ENCODE measurements at regions not wholly inside any gene's neighbourhood (a gene's known extent, or its start where the extent isn't known, plus 50 kb on each side); places are given as distances from the start of the nearest gene placed in this dataset.
"Not testable (repeated sequence)": the region's sequence is repeated elsewhere in the genome, so short reads cannot be mapped to it uniquely, and the experiment has no call there.

DNA sequence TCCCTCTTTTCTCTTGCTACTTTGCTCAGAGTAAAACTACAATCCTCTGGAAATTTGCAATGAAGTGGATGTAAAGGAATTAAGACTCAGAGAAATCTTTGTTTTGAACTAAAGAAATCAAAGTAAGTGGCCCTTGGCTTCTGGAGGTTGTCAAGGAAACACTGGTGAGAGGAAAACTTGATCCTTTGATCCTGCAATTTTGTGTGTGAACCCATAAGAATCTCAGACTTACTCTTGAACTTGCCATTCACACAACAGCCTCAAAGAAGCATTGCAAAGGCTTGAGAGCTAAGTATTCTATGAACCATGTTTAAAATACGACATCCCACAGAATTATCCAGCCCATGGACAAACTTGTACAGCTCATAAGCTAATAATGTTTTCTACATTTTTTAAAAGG is 827.5 kb downstream of the TAF11L14 start:
- no peak for DNase-seq (ENCODE audit: low read depth)

DNA sequence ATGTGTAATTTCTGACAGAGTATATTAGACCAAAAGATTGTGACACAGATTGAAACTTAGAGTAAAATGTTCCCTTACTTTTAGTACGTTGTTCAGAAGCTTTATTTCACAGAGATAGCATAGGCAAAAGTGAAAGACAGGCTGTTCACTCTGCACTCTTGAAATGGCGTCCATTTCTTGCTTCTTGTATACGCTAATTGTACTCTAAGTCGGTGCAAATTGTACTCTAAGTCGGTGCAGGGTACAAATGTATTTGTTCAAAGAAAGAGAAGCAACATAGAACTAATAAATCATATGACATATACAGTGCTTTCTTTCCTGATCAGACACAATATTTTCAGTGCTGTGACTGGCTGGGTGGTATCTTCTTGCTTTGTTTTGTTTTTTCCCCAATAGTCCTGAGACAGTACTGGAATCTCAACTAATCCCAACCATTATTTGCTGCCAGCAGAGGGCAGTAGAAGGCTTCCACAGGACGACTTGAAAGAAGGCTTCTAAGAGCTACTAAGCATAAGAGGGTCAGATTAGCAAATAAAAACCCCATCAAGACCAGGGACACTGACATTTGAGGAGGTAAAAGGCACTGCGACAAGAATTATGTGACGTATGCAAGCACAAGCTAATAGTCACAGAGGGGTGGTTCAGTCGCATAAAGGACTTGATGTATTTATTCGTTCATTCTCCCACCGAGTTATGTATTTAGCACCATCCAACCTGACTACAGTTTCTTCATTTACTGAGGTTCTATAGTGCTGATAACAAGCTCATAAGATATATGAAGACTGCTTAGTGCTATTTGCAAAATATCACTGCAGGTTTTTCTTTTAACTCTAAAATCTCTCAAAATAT is 831.8 kb downstream of the TAF11L14 start:
- no peak for DNase-seq (ENCODE audit: low read depth)

DNA sequence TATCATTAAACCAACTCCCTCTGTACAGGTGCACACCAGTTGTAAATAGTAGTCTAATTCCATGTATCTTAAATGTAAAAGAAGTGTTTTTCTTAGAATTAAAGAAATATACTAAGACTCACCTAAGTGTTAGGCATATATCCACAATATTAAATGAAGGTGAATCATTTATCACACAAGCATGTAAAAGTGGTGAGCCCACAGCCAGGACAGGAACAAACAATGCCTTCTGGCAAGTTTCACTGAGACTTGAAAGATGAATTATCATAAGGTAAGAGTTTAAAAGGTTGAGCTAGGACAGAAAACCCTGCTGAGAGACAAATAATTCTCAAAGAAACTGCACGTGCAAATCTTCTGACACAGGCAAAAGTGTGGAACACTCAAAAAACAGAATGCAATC is 832.5 kb downstream of the TAF11L14 start:
- DNase-seq (ENCODE audit: low read depth): no peak

DNA sequence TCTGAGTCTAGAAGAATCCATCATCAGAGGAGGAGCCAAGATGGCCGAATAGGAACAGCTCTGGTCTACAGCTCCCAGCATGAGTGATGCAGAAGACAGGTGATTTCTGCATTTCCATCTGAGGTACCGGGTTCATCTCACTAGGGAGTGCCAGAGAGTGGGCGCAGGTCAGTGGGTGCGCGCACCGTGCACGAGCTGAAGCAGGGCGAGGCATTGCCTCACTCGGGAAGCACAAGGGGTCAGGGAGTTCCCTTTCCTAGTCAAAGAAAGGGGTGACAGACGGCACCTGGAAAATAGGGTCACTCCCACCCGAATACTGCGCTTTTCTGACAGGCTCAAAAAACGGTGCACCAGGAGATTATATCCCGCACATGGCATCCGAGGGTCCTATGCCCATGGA is 837.5 kb downstream of the TAF11L14 start:
- not testable (repeated sequence) for DNase-seq (ENCODE audit: low read depth)

DNA sequence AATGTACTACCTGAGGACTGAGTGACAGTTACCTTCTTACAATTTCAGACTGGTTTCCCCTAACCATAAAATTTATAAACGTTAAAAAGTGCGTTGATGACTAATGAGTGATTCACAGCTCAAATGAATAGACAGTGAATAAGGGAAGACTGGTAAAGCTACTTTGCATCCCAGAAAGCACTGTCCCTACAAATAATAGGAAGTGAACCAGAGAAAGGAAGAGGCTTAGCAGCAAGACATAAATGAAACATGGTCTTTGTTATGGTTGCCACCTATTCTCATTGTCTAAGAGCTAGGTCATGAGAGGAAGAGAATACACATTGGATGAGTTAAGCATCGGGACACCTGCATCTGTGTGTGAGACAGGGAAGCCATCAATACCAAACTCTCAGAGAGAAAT is 849.2 kb downstream of the TAF11L14 start:
- DNase-seq (ENCODE audit: low read depth): no peak

DNA sequence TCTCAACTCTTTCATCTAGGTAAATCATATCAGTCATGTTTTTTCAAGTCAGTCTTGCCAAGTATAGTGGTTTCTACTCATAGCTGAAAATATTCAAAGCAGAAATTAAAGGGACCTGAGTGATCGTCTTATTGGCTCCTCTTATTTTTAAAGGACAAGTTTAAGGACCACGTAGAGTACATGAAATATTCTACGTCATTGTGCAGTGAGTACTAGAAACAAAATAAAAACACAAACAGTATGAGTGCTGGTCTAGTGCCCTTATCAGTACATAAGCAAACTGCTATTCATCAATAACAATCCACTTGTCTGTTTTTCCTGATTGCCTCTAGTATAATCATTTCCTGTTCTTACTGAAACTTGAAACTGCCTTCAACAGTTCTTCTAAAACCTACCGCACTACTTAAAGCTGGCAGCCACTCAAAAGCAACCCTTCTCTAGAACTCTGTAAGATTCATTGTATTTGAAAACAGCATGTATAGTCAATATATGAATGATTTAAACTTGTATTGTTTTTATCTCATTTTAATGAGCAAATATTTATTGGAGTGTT is 853.7 kb downstream of the TAF11L14 start:
- DNase-seq (ENCODE audit: low read depth): no peak

DNA sequence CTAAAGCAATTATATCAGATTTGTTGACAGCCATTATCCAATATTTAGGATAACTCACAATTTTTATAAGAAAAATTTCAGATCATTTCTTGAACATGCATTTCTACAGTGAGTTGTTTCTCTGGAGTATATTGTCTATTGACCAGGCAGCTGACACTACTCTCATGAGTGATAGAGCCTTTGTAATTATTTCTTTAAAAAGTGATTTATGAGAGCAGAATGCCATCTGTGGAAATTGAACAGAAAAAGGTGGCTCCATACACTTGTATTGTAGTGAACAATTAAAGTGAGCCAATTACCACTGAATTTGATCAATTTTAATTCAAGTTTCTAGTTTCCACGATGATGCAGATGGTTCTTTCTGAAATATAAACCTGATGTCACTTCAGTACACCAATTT is 855.4 kb downstream of the TAF11L14 start:
- no peak for DNase-seq (ENCODE audit: low read depth)

DNA sequence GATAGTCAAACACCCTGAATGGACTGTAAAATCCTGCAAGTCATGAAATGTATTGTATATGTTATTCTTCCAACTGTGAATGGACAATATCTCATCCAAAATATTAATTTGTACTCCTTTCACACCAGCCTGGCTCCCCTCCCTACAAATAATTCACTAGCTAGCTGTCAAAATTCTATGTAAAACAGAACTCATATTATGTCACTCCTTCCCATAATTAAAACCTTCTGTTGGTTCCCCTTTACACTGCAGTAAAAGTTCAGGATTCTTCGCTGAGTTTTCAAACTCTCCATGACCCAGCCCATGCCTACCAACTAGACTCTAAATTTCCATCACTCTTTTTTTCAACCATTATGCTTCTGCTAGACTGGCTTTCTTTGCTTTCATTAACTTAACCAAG is 857.1 kb downstream of the TAF11L14 start:
- no peak for DNase-seq (ENCODE audit: low read depth)

DNA sequence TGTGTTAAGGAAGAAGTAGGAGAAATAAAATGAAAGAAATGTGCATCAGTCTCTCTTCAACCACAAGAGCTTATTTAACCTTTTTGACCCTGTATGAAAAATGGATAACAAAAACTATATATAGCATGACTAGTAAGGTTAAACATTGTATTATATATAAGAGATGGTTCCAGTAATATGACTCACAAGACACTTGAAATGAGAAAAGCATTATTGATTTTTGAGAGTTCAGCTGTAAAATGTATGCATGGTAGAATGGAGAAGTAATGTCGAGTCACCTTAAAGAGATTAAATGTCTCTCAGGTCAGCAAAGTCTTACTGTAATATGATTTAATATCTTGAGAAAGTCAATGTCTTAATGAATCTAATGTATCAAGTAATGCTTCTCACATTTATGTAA is 860.9 kb downstream of the TAF11L14 start:
- DNase-seq (ENCODE audit: low read depth): no peak

DNA sequence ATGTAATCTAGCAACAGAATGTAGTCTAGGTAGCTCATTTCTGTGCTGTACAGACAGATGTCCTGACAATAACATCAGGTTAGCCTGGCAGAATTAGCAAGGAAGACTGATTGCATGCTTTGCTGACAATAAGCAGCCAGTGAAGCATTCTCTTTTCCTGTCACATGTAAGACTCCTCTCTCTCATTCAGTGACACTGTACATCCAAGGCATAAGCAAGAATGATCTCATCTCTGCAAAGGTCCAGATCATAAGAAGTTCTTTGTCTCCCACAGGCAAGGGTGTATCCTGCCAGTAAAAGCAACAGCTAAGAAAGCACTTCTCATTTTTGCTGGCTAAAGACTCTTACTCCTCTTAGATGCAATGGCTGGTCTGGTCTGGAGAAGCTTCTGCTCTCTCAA is 861.8 kb downstream of the TAF11L14 start:
- DNase-seq (ENCODE audit: low read depth): no peak

DNA sequence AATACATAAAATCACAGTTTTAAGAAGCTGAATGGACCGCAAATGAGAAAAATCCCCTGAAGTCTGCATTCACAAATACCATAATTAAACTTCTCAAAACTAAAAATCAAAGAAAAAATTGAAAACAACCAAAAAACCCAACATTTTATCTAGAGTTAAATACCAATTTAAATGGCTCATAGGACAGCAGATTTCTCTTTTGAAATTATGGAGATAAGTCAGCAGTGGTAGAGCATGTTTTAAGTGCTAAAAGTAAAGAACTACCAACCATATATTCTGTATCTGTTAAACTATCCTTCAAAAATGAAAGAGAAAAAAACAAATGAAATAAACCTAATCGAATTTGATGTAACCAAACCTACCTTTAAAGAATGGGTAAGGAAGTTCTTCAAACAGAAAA is 862.8 kb downstream of the TAF11L14 start:
- DNase-seq (ENCODE audit: low read depth): no peak

DNA sequence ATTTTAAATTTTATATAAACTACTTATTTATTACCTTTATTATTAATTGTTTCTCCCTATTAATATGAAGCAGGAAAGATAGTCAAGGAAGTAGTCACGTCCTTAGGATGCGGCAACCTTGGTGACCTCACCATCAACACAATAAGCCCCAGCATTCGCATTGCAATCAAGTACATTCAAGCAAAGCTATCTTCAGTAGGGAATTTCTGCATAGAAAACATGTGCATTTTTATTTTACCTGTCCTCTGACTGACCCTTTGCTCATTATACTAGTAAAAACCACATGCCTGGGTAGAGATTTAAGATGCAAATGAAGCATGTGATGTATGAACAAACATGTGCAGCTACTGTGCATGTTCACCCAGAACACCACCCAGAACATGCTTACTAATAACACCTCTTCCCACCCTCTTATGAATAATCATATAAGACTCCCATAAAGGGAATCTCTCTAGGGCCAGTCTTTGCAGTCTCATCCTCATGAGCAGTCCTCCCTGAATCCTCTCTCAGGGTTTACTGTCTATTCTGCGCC is 869.6 kb downstream of the TAF11L14 start:
- DNase-seq (ENCODE audit: low read depth): no peak

DNA sequence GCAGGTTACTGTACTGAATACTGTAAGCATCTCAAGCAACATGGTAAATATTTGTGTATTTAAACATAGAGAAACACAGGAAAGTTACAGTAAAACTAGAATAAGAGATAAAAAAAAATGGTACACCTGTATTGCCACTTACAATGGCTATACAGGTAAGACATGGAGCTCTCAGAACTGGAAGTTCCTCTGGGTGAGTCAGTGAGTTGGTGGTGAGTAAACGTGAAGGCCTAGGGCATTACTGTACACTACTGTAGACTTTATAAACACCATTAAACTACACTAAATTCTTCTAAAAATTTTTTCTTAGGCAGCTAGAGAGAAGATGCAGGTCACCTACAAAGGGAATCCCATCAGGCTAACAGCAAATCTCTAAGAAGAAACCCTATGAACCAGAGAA is 872.9 kb downstream of the TAF11L14 start:
- no peak for DNase-seq (ENCODE audit: low read depth)

DNA sequence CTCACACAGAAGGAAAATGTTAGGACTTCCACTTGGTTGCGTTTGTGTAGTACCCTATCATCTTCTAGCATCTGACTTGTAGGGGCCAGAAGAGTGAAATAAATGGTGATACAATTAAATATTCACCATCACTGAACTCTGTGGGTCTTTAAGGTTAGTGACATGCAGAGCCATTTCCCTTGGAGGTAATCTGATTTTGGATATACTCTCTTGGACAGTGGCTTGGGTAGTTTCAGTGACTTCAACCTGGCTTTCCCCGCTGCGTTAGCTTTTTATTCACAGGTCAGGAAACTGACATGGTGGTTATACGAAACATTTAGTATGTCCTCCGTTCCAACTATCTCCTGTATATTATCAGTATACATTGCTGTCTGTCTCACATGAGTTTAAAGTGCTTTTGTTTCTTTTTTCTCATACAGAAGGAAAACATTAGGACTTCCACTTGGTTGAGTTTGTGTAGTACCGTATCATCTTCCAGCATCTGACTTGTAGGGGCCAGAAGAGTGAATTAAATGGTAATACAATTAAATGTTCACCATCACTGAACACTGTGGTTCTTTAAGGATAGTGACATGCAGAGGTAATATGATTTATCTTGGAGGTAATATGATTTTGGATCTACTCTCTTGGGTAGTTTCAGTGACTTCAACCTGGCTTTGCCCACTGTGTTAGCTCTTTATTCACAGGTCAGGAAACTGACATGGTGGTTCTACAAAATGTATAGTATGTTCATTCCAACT is 883.6 kb downstream of the TAF11L14 start:
- DNase-seq (ENCODE audit: low read depth): no peak

DNA sequence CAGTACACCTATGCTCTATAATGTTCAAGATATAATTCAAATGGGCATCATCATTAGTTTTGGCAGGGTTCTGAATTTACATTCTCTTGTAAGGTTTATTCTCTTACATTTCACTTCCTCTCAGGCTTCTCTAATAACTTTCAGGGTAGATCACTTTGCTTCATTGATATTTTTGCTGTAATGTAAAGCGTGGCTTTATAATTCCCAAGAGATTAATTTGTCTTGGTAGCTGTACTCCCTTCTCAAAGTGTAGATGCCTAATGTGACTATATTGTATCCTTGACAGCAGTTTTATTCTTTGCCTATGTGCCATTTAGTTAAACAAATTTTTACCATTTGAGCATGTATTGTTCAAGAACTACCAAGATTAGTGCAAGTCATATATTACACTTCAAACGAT is 889.1 kb downstream of the TAF11L14 start:
- no peak for DNase-seq (ENCODE audit: low read depth)

DNA sequence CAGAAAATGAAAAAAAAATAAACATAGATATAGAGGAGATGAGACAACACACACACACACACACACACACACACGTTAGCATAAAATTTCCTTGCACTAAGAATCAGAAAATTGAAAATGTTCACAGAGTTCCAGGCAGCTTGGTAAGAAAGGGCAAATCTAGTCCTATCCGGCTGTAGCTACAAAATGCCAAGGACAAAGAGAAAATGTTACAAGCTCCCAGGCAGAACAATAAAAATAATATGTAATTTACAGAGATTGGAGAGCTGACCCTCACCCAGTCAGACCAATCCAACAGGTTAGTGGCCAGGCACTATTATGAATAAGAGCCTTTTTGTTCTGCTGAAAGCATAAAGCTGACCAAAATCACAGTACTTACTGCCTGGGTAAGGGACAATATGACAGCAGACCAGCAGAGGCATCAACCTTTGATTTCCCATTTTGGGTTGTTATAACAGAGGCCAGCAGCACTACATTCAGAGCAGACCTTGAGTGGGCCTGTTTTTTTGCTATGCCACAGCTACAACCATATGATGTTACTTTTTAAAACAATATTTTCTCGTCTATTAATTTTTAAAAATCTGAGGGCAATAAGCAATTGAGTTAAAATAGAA is 892.6 kb downstream of the TAF11L14 start:
- DNase-seq (ENCODE audit: low read depth): no peak

DNA sequence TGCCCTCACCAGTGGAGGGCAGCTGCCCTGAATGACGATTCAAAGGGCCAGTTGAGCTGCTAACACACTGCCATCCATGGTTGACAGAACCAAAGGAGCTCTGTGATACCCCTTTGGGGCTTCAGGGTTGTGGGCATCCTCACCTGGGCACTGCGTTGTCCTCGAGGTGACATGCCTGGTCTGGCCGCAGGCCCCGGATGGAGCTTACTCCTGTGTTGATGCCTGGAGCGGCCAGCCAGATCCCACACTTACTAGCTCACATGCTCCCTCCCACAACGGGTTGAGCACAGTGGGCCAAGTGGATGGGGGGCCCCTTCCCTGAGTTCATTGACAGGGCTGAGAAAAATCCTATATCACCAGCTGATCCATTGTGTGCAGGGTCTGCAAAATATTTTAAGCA is 898.9 kb downstream of the TAF11L14 start:
- no peak for DNase-seq (ENCODE audit: low read depth)

DNA sequence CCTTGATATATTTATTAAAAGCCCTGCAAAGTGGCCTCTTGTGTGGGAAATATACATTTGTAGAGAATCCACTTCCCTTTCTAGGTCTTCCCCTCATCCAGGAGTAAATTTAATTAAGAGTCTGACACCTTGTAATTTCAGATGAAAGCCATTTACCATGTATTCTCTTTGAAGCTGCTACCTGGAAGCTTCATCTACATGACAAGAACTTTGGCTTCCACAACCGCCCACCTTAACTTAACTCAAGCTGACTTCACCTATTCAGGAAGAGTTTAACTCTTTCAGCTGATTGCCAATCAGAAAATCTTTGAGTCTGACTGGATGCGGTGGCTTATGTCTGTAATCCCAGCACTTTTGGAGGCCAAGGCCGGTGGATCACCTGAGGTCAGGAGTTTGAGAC is 899.9 kb downstream of the TAF11L14 start:
- no peak for DNase-seq (ENCODE audit: low read depth)

DNA sequence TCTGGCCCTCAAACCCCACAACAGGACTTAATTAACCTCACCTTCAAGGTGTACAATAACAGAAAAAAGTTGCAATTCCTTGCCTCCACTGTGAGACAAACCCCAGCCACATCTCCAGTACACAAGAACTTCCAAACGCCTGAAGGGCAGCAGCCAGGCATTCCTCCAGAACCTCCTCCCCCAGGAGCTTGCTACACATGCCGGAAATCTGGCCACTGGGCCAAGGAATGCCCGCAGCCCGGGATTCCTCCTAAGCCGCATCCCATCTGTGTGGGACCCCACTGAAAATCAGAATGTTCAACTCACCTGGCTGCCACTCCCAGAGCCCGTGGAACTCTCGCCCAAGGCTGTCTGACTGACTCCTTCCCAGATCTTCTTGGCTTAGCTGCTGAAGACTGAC is 901.5 kb downstream of the TAF11L14 start:
- DNase-seq (ENCODE audit: low read depth): not testable (repeated sequence)

DNA sequence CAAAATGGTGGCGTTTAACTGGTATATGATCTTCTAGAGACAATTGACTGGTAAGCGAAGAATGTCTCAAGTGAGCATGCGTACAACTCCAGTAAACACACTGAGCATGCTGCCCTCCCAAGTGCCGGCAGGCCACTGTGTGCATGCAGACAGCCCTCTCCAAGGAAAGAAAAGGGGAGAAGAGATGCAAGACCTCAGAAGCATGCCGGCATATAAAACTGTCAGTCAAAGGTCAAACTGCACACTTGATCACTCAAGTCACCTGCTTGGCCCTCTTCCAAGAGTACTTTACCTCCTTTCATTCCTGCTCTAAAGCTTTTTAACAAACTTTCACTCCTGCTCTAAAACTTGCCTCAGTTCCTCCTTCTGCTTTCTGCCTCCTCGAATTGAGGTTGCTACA is 910.2 kb downstream of the TAF11L14 start:
- DNase-seq (ENCODE audit: low read depth): no peak

DNA sequence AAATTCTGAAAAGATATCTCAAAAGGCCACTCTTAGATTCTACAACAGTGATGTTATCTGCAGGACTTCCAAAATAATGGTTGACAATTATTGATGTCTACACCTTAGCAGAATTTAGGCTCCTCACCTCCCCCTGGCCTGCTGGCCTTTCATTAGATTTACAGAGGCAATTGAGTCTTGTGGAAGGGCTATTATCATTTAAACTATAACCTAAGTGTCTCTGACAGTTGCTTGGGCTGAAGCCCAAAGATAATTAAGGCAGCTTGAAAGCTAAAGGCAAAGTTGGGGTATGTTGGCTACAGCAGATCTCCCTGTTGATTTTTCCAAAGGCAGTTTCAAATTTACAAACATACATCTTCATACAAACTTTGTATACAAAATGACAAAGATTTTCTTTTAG is 912.3 kb downstream of the TAF11L14 start:
- no peak for DNase-seq (ENCODE audit: low read depth)

DNA sequence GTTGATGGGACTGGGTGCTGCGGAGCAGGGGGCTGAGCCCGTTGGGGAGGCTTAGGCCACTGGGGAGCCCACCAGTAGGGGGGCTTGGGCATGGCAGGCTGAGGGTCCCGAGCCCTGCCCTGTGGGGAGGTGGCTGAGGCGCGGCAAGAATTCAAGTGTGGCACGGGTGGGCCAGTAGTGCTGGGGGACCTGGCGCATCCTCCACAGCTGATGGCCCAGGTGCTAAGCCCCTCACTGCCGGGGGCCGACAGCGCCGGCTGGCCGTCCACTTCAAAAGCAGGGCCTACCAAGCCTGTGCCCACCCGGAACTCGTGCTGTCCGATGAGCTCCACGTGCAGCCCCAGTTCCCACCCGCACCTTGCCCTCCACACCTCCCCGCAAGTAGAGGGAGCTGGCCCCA is 917.5 kb downstream of the TAF11L14 start:
- no peak for DNase-seq (ENCODE audit: low read depth)

DNA sequence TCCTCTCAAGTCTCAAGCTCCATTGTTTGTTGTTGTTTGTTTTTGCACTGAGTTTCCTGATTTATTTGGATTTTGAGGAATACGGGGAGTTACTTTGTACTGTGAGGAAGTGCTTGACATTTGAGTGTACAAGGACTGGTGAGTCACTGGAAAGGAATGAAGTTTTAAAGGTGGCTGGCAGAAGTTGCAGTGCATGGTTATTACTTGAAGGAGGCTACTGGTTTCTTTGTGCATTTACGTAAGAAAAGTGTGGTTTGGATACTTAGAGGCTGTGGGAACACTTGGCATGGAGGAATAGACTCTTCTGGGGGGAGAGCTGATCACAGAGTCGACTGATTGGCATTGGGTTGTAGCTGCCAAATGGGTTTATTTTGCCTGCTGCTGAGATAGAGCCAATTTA is 919.0 kb downstream of the TAF11L14 start:
- no peak for DNase-seq (ENCODE audit: low read depth)

All from GM04503 (cell line).